GM21576 (cell line): ENCODE measurements at regions not wholly inside any gene's neighbourhood (a gene's known extent, or its start where the extent isn't known, plus 50 kb on each side); places are given as distances from the start of the nearest gene placed in this dataset.

Experiments used
- ATAC-seq: cut with Tn5 transposase; IDR thresholded peaks from one replicate; pipeline ENCODE4 v1.9.1; 2021; ENCODE audit warnings: mild to moderate bottlenecking, moderate library complexity; ENCODE audit not compliant: unreplicated experiment

DNA sequence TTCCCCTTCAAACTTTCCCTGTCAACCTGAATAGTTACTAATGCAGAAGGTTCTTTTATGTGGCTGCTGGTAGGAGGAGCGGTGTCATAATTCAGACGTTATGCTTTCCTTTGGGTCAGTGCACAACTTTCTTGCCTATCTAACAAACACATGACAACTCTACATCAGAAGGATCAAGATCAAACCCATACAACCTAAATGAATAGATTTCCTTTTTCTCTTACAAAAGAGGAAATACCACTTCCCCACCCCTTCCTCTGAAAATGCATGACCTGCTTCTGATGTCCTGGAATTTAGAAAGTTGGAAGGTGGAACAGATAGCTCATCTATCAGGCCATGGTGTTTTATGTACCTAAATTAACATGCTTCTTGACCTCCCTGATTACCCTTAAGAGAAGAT is 75.7 kb upstream of the ADGRL4 start:
- no peak for ATAC-seq

DNA sequence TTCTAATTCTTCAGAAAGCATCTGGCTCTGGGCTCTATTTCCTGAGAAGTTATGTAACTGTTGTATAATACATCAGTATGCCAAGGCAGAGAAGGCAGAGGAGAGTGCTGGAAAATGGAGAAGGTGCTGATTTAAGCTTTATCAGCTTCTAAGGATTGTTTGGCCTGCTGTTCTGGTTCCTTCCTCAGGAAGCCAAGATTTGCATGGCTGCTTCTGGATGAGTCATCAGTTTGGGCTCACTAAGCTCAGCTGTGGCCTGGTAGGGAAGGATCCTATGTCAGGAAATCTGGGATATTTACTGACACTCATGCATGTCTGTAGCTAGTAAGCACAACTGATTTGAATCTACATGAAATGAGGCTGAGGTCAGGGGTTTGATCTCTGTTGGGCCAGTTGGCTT is 73.2 kb upstream of the ADGRL4 start:
- no peak for ATAC-seq

DNA sequence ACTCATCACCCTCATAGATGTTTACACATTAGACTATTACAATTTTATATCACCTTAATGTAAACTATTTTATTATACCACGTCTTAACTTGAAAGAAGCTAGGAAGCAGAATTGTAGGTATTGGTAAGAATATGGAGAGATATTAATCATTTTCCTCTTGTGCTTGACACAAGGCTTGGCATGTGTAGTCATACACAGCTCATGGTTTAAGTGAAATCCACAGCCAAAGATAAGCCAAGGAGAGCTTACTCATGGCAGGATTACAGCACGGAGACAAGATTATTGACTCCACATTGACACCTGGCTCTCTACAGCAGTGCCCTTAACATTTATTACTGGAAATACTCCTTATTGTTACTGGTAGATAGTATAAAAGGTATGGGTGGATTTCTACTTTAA is 68.4 kb upstream of the ADGRL4 start:
- ATAC-seq, result no peak

DNA sequence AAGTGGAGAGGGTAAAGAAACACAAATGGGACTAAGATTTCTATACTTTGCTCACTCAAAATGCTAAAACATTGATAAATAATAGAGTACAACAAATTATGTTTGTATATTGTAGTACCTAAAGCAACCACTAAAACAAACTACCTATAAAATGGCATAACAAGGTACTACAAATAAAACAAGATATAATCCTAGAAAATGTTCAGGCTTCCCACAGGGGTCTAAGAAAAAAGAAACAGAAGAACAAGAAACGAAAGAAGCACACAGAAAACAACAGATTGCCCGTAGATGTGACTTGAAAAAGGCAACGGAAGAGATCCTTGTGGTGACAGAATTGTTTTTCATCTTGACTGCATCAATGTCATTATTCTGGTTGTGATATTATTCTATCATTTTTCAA is 63.3 kb upstream of the ADGRL4 start:
- no peak for ATAC-seq

DNA sequence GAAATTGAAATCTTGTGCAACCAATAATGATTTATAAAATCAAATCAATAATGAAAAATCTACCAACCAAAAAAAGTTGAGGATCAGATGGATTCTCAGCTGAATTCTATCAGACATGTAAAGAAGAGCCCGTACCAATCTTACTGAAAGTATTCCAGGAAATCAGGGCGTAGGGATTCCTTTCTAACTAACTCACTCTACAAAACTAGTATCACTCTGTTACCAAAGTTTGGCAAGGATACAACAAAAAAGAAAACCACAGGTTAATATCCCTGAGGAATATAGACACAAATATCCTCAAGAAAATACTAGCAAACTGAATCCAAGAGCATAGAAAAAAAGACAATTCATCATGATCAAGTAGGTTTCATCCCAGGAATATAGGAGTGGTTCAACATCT is 52.8 kb upstream of the ADGRL4 start:
- no peak for ATAC-seq
